ENCODE measurements at regions not wholly inside any gene's neighbourhood (a gene's known extent, or its start where the extent isn't known, plus 50 kb on each side); places are given as distances from the start of the nearest gene placed in this dataset.

- TF ChIP-seq POLR2AphosphoS5 (IDR thresholded peaks at IDR 0.05), result no peak
- TF ChIP-seq, protein P1, sequence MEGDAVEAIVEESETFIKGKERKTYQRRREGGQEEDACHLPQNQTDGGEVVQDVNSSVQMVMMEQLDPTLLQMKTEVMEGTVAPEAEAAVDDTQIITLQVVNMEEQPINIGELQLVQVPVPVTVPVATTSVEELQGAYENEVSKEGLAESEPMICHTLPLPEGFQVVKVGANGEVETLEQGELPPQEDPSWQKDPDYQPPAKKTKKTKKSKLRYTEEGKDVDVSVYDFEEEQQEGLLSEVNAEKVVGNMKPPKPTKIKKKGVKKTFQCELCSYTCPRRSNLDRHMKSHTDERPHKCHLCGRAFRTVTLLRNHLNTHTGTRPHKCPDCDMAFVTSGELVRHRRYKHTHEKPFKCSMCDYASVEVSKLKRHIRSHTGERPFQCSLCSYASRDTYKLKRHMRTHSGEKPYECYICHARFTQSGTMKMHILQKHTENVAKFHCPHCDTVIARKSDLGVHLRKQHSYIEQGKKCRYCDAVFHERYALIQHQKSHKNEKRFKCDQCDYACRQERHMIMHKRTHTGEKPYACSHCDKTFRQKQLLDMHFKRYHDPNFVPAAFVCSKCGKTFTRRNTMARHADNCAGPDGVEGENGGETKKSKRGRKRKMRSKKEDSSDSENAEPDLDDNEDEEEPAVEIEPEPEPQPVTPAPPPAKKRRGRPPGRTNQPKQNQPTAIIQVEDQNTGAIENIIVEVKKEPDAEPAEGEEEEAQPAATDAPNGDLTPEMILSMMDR (IDR thresholded peaks at IDR 0.05), result no peak
- no peak for TF ChIP-seq POLR2A (IDR thresholded peaks at IDR 0.05)
Observed at GRCh38 chr5:99589424-99589823, 660.6 kb upstream of the CHD1 start.
